ENCODE measurements at regions not wholly inside any gene's neighbourhood (a gene's known extent, or its start where the extent isn't known, plus 50 kb on each side); places are given as distances from the start of the nearest gene placed in this dataset.

DNA sequence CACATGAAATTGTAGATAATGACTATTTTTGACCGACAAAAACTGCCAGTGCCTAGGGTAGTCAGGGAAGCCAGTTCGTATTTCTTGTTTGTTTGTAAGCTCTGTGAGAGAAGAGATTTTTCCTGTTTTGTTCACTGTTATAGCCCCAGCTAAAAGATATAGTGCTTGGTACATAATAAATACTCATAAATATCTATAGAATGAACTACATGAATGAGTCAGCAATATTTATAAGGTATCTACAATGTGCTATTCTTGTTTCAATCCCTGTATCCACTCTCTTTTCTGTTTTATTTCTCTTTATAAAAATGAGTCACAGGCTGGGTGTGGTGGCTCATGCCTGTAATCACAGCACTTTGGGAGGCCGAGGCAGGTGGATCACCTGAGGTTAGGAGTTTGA, 275.6 kb upstream of the FANCL start:
- H3K4me1 Mint-ChIP-seq = no peaks in the 10 kb centered on the region
- H3K27me3 Mint-ChIP-seq = no peaks in the 10 kb centered on the region
- H3K27ac Mint-ChIP-seq (ENCODE audit: low read depth) = no peak overlapping the region
- no peaks in the 10 kb centered on the region for H3K36me3 Mint-ChIP-seq (ENCODE audit: insufficient read depth)
- no peaks in the 10 kb centered on the region for H3K9me3 Mint-ChIP-seq
- ATAC-seq (replicated peaks; ENCODE audit: extremely low read depth, poor library complexity, severe bottlenecking) (no peak), DNase-seq (ENCODE audit: low spot score in 2 of 2) (no peak)
- no peak overlapping the region for H3K4me3 Mint-ChIP-seq

DNA sequence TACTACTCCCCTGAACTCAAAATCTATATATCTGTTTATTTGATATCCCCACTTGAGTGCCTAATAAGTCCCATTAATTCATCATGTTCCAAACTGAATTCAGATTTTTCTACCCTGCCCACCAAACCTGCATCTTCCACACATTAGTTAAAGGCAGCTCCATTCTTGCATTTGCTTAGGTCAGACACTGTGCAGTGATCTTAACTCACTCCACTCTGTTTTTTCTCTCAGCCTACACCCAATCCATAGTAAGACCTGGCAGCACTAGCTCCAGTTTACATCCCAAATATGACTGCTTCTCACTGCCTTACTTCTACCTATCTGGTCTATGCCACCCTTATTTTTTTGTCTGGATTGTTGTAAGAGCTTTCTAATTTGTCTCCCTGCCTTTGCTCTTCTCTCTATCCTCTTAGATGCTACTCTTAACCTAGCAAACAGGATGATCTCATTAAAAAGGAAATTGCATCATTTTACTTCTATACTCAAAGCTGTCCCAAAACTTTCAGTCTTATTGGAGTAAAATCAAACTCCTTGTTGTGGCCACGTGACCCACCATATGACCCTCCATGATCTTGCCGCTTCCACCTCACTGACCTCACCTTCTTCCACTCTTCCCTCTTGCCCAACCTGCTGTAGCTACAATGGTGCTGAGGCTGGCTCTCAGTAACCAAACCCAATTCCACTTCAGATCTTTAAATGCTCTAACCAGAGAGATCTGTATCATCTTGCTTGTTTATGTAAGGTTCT, 274.9 kb upstream of the FANCL start:
- no peaks in the 10 kb centered on the region for H3K27me3 Mint-ChIP-seq

DNA sequence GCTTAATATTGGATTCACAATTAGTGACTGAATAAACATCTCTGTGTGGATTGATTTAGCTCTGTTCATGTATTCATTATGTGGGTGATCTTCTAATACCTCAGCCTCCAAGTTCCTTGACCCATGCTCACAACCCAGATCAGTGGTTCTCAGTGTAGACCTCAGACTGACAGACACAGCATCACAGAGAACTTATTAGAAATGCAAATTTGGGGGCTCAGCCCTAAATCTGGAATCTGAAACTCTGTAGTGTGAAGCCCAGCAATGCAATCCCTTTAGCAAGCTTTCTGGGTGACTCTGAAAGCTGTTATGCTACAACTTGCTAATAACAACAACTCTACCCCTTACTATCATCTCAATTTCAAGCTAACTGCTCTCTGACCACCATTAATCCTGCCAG, 273.1 kb upstream of the FANCL start:
- Mint-ChIP-seq H3K36me3 (ENCODE audit: insufficient read depth) (no peaks in the 10 kb centered on the region), H3K27me3 (no peaks in the 10 kb centered on the region)
- no peak for ATAC-seq (replicated peaks; ENCODE audit: extremely low read depth, poor library complexity, severe bottlenecking)

More for the DNA sequence above, 274.9 kb upstream of the FANCL start:
- H3K36me3 Mint-ChIP-seq (ENCODE audit: insufficient read depth) = no peaks in the 10 kb centered on the region
- H3K9me3 Mint-ChIP-seq = no peaks in the 10 kb centered on the region
- H3K4me3 Mint-ChIP-seq = no peak overlapping the region
- DNase-seq (ENCODE audit: low spot score in 2 of 2) (no peak), ATAC-seq (replicated peaks; ENCODE audit: extremely low read depth, poor library complexity, severe bottlenecking) (no peak)
- no peaks in the 10 kb centered on the region for H3K4me1 Mint-ChIP-seq
- H3K27ac Mint-ChIP-seq (ENCODE audit: low read depth) = no peak overlapping the region

DNA sequence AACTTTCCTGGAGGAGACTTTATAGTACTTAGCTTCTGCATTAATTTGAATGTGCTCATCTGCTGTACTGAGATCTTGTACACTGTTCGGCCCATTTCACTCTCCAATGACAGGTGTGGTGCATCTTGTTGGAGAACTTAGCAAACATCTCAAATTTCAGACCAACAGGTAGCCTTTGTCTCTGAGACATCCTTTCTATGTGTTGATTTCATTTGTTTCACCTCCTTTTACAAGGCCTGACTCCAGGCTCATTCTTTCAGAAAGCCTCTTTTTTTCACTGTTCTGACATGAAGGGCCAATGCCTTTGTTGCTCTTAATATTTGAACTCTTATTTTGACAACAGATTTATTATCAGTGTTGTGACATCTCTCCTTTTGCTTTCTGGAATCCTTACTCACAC, 271.8 kb upstream of the FANCL start:
- Mint-ChIP-seq H3K36me3 (ENCODE audit: insufficient read depth) (no peaks in the 10 kb centered on the region), H3K9me3 (no peaks in the 10 kb centered on the region), H3K4me1 (no peaks in the 10 kb centered on the region), H3K27me3 (no peaks in the 10 kb centered on the region), H3K4me3 (no peak overlapping the region), H3K27ac (ENCODE audit: low read depth) (no peak overlapping the region)
- DNase-seq (ENCODE audit: low spot score in 2 of 2) (no peak), ATAC-seq (replicated peaks; ENCODE audit: extremely low read depth, poor library complexity, severe bottlenecking) (no peak)

More for the DNA sequence above, 273.1 kb upstream of the FANCL start:
- Mint-ChIP-seq H3K9me3 (no peaks in the 10 kb centered on the region), H3K4me3 (no peak overlapping the region), H3K27ac (ENCODE audit: low read depth) (no peak overlapping the region), H3K4me1 (no peaks in the 10 kb centered on the region)
- DNase-seq (ENCODE audit: low spot score in 2 of 2) = no peak

DNA sequence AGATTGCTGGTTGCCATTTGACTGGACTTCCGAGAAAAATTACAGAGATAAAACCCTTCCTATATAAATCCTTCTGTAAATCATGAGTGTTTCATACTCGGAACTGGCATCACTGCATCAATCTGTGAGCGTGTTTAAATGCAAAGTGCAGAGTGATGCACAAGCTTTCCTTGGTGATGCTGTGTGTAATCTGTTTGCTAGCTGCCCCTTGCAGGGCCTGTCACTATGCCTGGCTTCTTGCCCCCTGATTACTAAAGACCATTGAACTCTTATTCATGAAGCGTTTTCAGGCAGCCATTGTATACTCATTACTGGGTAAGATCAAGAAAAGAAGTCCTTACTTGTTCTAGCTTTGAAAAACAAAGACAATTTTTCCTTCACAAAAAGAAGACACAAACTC, 266.9 kb upstream of the FANCL start:
- Mint-ChIP-seq H3K36me3 (ENCODE audit: insufficient read depth) (no peaks in the 10 kb centered on the region), H3K4me3 (no peak overlapping the region), H3K4me1 (no peaks in the 10 kb centered on the region), H3K9me3 (no peaks in the 10 kb centered on the region), H3K27ac (ENCODE audit: low read depth) (no peak overlapping the region), H3K27me3 (no peaks in the 10 kb centered on the region)
- DNase-seq (ENCODE audit: low spot score in 2 of 2) (no peak), ATAC-seq (replicated peaks; ENCODE audit: extremely low read depth, poor library complexity, severe bottlenecking) (no peak)

DNA sequence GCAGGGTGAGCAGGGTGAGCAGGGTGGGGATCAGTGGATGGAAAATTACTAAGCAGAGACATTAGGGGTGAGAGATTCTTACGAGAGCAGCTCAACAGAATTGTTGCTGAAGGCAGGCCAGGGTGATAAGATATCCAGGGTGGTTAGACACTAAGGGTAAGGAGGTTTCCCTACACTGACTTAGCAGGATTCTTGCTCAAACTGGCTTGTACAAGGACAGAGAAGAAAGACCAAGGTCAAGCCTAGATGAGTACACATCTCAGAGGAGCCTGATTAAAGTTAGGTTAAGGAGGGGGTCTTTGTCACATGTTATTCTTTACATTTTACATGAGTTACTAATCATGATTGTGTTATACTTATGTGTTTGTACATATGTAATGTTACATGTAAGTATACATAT, 262.8 kb upstream of the FANCL start:
- Mint-ChIP-seq H3K4me3 (no peak overlapping the region), H3K36me3 (ENCODE audit: insufficient read depth) (no peaks in the 10 kb centered on the region), H3K27me3 (no peaks in the 10 kb centered on the region), H3K4me1 (no peaks in the 10 kb centered on the region), H3K27ac (ENCODE audit: low read depth) (no peak overlapping the region), H3K9me3 (no peaks in the 10 kb centered on the region)
- ATAC-seq (replicated peaks; ENCODE audit: extremely low read depth, poor library complexity, severe bottlenecking) (no peak), DNase-seq (ENCODE audit: low spot score in 2 of 2) (no peak)

DNA sequence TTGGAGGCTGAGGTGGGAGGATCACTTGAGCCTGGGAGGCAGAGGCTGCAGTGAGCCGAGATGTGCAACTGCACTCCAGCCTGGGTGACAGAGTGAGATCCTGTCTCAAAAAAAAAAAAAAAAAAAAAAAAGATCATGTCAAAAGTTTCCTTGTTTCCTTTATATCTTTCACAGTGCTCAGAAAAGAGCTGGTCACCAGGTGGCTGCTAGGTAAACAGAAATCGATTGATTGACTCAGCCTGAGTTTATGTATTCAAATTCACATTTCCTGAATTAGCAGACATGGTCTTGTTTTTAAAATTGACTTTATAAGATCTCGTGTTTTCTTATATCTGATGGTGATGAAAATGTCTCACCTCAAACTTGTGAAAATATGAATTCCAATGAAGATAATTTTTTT, 261.8 kb upstream of the FANCL start:
- Mint-ChIP-seq H3K4me3 (no peak overlapping the region), H3K4me1 (no peaks in the 10 kb centered on the region), H3K36me3 (ENCODE audit: insufficient read depth) (no peaks in the 10 kb centered on the region), H3K9me3 (no peaks in the 10 kb centered on the region), H3K27me3 (no peaks in the 10 kb centered on the region), H3K27ac (ENCODE audit: low read depth) (no peak overlapping the region)
- DNase-seq (ENCODE audit: low spot score in 2 of 2) (no peak), ATAC-seq (replicated peaks; ENCODE audit: extremely low read depth, poor library complexity, severe bottlenecking) (no peak)

DNA sequence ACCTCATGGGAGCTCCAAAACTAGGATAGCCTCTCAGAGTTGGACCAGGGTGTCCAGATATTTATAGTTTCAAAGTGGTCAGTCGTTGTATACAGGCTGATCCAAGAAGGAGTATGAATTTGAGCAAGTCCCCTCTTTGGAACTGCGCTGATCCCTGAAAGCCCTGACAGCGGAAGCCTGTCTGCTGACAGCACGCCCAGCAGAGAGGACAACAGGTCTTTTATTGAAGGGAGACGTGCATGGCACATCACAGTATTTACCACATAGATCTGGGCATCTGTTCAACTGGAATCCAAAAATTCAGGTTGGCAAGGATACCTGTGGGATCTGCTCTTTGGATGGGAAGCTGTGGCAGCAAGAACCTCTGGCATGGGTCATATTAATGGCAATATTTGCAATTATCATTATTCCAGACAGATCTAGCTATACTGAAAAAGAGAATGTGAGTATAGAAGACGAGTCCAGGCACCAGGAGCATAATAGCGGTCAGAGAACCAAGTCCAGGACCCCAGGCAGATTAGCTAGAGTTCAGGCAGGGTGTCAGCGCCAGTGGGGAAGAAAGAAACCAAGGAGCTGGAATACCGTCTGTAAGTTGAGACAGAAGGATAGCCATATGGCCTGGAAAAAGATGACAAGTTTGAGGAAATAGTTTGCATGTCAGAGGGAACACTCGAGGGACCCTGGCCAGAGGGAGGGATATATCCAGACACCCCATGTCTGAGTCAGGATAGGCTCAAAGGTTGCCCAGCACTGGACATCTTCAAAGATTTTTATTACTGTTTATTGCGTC, 260.4 kb upstream of the FANCL start:
- no peaks in the 10 kb centered on the region for H3K4me1 Mint-ChIP-seq
- no peaks in the 10 kb centered on the region for H3K27me3 Mint-ChIP-seq
- no peaks in the 10 kb centered on the region for H3K36me3 Mint-ChIP-seq (ENCODE audit: insufficient read depth)
- H3K4me3 Mint-ChIP-seq = no peak overlapping the region
- no peak overlapping the region for H3K27ac Mint-ChIP-seq (ENCODE audit: low read depth)
- no peak for ATAC-seq (replicated peaks; ENCODE audit: extremely low read depth, poor library complexity, severe bottlenecking)
- H3K9me3 Mint-ChIP-seq = no peaks in the 10 kb centered on the region
- DNase-seq (ENCODE audit: low spot score in 2 of 2) = no peak

DNA sequence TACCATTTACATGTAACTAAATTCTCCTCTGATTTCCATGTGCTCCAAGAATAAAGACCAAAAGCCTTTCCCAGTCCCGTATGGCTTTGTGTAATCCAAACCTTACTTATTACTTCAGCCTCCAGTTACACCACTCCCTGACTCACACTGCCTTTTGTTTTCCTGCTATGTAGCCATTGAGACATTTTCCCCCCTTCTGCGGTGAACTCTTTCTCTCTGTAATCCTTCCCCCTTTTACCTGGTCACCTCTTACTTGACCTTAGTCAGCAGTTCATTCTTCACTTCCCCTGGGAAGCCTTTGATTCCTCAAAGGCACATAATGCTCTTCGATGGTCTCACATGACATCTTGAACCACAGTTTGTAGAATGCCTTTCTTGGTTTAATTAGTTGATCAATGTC, 256.0 kb upstream of the FANCL start:
- H3K4me1 Mint-ChIP-seq = no peaks in the 10 kb centered on the region
- no peaks in the 10 kb centered on the region for H3K27me3 Mint-ChIP-seq
- no peak overlapping the region for H3K27ac Mint-ChIP-seq (ENCODE audit: low read depth)
- no peaks in the 10 kb centered on the region for H3K9me3 Mint-ChIP-seq
- ATAC-seq (replicated peaks; ENCODE audit: extremely low read depth, poor library complexity, severe bottlenecking) (no peak), DNase-seq (ENCODE audit: low spot score in 2 of 2) (no peak)
- no peaks in the 10 kb centered on the region for H3K36me3 Mint-ChIP-seq (ENCODE audit: insufficient read depth)
- H3K4me3 Mint-ChIP-seq = no peak overlapping the region

DNA sequence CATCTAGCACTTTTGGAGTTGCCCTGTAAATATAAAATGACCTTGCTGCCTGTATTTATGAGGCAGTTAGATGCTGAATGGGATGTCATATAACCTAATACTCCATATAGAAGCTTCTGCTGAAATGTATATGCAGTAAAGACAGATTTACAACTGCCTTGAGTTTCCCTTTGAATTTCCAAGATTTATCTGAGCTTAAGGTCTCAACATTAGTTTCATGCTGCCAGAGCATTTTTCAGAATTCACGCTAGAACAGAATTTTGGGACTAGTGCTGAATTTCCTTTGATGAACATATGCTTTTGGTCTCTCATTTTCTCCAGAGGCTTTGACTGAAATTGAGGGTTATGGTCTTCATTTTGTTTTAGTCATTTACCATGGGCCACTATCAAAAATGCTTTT, 254.7 kb upstream of the FANCL start:
- no peaks in the 10 kb centered on the region for H3K9me3 Mint-ChIP-seq
- H3K27me3 Mint-ChIP-seq = no peaks in the 10 kb centered on the region
- H3K36me3 Mint-ChIP-seq (ENCODE audit: insufficient read depth) = no peaks in the 10 kb centered on the region
- no peak overlapping the region for H3K4me3 Mint-ChIP-seq
- H3K27ac Mint-ChIP-seq (ENCODE audit: low read depth) = no peak overlapping the region
- no peak for ATAC-seq (replicated peaks; ENCODE audit: extremely low read depth, poor library complexity, severe bottlenecking)
- H3K4me1 Mint-ChIP-seq = no peaks in the 10 kb centered on the region
- DNase-seq (ENCODE audit: low spot score in 2 of 2) = no peak

DNA sequence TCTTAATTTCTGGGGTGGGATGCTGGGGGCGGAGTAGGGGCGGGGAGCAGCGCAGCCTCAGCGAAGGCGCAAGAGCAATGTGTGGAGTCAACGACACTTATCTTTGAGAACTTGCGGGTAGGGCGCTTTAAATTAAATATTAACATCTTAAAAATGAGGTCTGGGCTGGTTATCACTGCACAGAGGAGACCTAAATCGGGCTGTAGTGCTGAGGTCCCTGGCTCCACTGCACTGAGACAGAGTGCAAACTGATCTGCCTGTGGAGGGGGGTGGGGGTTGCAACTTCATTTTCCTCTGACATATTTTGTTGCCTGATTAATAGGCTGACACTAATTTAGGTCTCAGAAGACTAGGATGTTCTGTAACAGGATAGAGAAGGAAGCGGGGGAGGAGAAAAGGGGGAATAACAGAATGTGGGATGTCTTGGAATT, 253.0 kb upstream of the FANCL start:
- no peaks in the 10 kb centered on the region for H3K36me3 Mint-ChIP-seq (ENCODE audit: insufficient read depth)
- no peaks in the 10 kb centered on the region for H3K4me1 Mint-ChIP-seq
- H3K4me3 Mint-ChIP-seq = no peak overlapping the region
- H3K9me3 Mint-ChIP-seq = no peaks in the 10 kb centered on the region
- H3K27me3 Mint-ChIP-seq = no peaks in the 10 kb centered on the region
- ATAC-seq (replicated peaks; ENCODE audit: extremely low read depth, poor library complexity, severe bottlenecking) = no peak
- H3K27ac Mint-ChIP-seq (ENCODE audit: low read depth) = no peak overlapping the region
- no peak for DNase-seq (ENCODE audit: low spot score in 2 of 2)

DNA sequence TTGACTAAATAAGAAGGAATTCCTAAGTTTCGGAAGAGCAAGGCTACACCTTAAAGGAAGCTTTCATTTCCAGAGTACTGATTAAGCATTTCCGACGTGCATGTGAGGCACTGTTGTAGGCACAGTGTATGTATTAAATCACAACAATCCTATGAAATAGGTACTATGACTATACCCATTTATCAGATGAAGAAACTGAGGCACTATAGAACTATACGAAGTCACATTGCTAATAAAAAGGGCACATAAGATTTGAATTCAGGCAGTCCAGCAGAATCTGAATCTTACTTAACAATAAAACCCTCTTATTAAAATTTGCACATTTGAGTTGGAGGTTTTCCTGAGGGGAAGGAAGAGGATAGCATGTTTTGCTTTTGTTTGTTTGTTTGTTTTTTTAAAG, 243.5 kb upstream of the FANCL start:
- H3K4me3 Mint-ChIP-seq = no peak overlapping the region
- no peaks in the 10 kb centered on the region for H3K4me1 Mint-ChIP-seq
- H3K36me3 Mint-ChIP-seq (ENCODE audit: insufficient read depth) = no peaks in the 10 kb centered on the region
- H3K27ac Mint-ChIP-seq (ENCODE audit: low read depth) = no peak overlapping the region
- H3K9me3 Mint-ChIP-seq = peaks cover 6% of the 10 kb centered on the region
- no peaks in the 10 kb centered on the region for H3K27me3 Mint-ChIP-seq
- ATAC-seq (replicated peaks; ENCODE audit: extremely low read depth, poor library complexity, severe bottlenecking) (no peak), DNase-seq (ENCODE audit: low spot score in 2 of 2) (no peak)

DNA sequence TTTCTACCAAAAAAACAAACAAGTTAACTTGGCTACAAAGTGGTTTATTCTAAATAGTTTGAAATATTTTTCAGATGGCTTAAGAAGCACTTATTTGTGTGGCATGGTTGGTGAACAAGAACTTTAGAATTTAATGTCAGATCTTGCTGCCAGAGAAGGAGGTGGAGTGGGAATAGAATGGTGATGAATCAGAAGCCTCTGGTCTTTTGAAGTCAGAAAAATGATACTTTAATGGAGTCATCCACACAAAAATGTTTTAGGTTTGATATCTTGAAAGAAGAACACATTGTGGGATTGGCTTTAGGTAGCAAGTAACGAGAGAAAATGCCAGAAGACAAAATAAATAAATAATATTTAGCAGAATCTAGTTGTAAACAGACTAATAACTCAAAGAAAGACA, 243.1 kb upstream of the FANCL start:
- Mint-ChIP-seq H3K27me3 (no peaks in the 10 kb centered on the region), H3K4me1 (no peaks in the 10 kb centered on the region), H3K36me3 (ENCODE audit: insufficient read depth) (no peaks in the 10 kb centered on the region), H3K27ac (ENCODE audit: low read depth) (no peak overlapping the region), H3K4me3 (no peak overlapping the region), H3K9me3 (peaks cover 6% of the 10 kb centered on the region)
- DNase-seq (ENCODE audit: low spot score in 2 of 2) (no peak), ATAC-seq (replicated peaks; ENCODE audit: extremely low read depth, poor library complexity, severe bottlenecking) (no peak)
